Activated CD4-positive, alpha-beta memory T cell treated with anti-CD3 and anti-CD28 coated beads, Interleukin-2, amount 10 ng/mL, durations not matched to agents 7 days and 5 days (primary cell): ENCODE measurements at regions not wholly inside any gene's neighbourhood (a gene's known extent, or its start where the extent isn't known, plus 50 kb on each side); places are given as distances from the start of the nearest gene placed in this dataset.

Source experiments
- CTCF ChIA-PET: fragments of 350-600 bp; sonication (Branson Sonifier 250); formaldehyde crosslinking; loops from one replicate; lab custom pipeline; 2021; ENCODE audit warnings: antibody characterized with exemption, inconsistent platforms; lab: Charles Lee
- POLR2A ChIA-PET: fragments of 350-600 bp; sonication (Branson Sonifier 250); formaldehyde crosslinking; loops from one replicate; lab custom pipeline; 2021; ENCODE audit warnings: antibody characterized with exemption; lab: Charles Lee
- DNase-seq: peaks from one replicate; pipeline ENCODE4 v3.0.0-alpha.2; 2020
- H3K27ac Mint-ChIP-seq: one replicate; pipeline ENCODE4 v1.8.0; 2021; ENCODE audit warnings: mild to moderate bottlenecking, mixed read lengths
- H3K27me3 Mint-ChIP-seq: one replicate; pipeline ENCODE4 v1.8.0; 2021; ENCODE audit warnings: mixed read lengths
- H3K36me3 Mint-ChIP-seq: one replicate; pipeline ENCODE4 v1.8.0; 2021; ENCODE audit warnings: low read depth, mixed read lengths
- H3K4me1 Mint-ChIP-seq: one replicate; pipeline ENCODE4 v1.8.0; 2021; ENCODE audit warnings: mixed read lengths
- H3K4me3 Mint-ChIP-seq: one replicate; pipeline ENCODE4 v1.8.0; 2021; ENCODE audit warnings: mild to moderate bottlenecking, mixed read lengths
- H3K9me3 Mint-ChIP-seq: one replicate; pipeline ENCODE4 v1.8.0; 2021; ENCODE audit warnings: mixed read lengths

GRCh38 chr11:70729949-70730348 is 331.6 kb downstream of the CTTN start:
- Mint-ChIP-seq H3K4me1 (no peaks in the 10 kb centered on the region), H3K27me3 (no peaks in the 10 kb centered on the region), H3K36me3 (no peaks in the 10 kb centered on the region), H3K9me3 (no peaks in the 10 kb centered on the region), H3K27ac (no peak overlapping the region), H3K4me3 (no peak overlapping the region)
- ChIA-PET CTCF (no interaction called here), POLR2A (no interaction called here)
- no peak for DNase-seq

GRCh38 chr11:70730411-70730810 is 332.1 kb downstream of the CTTN start:
- no peaks in the 10 kb centered on the region for H3K9me3 Mint-ChIP-seq
- no peaks in the 10 kb centered on the region for H3K36me3 Mint-ChIP-seq
- ChIA-PET CTCF (no interaction called here), POLR2A (no interaction called here)
- H3K4me3 Mint-ChIP-seq, result no peak overlapping the region
- H3K27ac Mint-ChIP-seq, result no peak overlapping the region
- DNase-seq, result no peak
- H3K27me3 Mint-ChIP-seq, result no peaks in the 10 kb centered on the region
- no peaks in the 10 kb centered on the region for H3K4me1 Mint-ChIP-seq

GRCh38 chr11:70731271-70732022 is 333.1 kb downstream of the CTTN start:
- Mint-ChIP-seq H3K4me3 (no peak overlapping the region), H3K4me1 (no peaks in the 10 kb centered on the region), H3K27ac (no peak overlapping the region), H3K9me3 (no peaks in the 10 kb centered on the region), H3K36me3 (no peaks in the 10 kb centered on the region), H3K27me3 (no peaks in the 10 kb centered on the region)
- no peak for DNase-seq
- POLR2A ChIA-PET, result no interaction called here
- CTCF ChIA-PET, result no interaction called here

DNA sequence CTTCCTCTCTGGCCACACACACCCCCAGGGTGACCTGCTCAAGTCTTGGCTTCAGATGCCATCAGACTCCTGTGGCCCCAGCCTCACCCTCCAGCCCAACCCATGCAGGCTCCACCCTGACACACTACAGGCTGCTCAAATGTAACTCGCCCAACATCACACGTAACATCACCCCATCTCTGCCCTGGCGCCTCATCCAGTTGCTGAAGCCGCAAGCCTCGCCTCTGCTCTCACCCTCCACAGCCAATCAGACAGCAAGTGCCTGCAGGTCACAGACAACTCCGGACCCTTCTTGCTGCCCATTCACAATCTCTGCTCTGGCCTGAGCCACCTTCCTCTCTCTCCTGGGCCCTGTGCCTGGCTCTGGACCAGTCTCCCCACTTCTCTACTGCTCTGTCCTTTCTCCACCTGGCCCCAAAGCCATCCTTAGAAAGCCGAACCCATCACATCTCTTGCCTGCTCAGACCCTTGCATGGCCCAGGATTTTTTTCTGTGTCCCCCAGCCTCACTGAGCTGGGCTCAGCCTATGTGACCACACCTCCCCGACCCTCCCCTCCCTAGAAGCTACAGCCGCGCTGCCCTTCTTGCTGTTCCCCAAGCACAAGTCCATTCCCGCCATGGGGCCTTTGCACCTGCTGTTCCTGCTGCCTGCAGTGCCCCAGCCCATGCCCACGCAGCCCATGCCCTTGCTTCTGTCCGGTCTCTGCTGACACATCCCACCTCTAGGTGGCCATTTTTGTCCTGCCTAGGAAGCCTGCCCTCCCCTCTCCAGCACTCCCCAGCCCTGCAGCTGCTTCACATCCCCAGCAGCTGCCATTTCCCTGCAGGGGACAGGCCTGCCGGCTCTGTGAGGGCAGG is 333.9 kb downstream of the CTTN start:
- ChIA-PET CTCF (no interaction called here), POLR2A (no interaction called here)
- Mint-ChIP-seq H3K27ac (no peak overlapping the region), H3K27me3 (no peaks in the 10 kb centered on the region), H3K9me3 (no peaks in the 10 kb centered on the region), H3K4me1 (no peaks in the 10 kb centered on the region), H3K36me3 (no peaks in the 10 kb centered on the region), H3K4me3 (no peak overlapping the region)
- DNase-seq, result no peak

DNA sequence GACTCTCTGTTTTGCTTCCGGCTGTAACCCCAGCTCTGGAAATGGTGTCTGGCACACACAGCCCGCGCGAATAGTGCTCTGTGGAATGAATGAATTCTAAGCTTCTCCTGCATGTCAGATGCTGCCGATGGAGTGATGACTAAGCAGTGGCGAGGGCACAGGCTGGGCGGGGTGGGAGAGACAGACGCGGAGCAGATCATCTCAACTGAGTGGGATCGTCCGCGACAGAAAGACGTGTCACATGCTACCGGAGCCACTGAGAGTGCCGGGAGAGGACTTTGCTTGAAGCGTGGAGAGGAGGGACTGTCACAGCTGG is 334.5 kb downstream of the CTTN start:
- ChIA-PET POLR2A (no interaction called here), CTCF (no interaction called here)
- no peak for DNase-seq
- Mint-ChIP-seq H3K4me1 (no peaks in the 10 kb centered on the region), H3K36me3 (no peaks in the 10 kb centered on the region), H3K9me3 (no peaks in the 10 kb centered on the region), H3K27ac (no peak overlapping the region), H3K4me3 (no peak overlapping the region), H3K27me3 (no peaks in the 10 kb centered on the region)

DNA sequence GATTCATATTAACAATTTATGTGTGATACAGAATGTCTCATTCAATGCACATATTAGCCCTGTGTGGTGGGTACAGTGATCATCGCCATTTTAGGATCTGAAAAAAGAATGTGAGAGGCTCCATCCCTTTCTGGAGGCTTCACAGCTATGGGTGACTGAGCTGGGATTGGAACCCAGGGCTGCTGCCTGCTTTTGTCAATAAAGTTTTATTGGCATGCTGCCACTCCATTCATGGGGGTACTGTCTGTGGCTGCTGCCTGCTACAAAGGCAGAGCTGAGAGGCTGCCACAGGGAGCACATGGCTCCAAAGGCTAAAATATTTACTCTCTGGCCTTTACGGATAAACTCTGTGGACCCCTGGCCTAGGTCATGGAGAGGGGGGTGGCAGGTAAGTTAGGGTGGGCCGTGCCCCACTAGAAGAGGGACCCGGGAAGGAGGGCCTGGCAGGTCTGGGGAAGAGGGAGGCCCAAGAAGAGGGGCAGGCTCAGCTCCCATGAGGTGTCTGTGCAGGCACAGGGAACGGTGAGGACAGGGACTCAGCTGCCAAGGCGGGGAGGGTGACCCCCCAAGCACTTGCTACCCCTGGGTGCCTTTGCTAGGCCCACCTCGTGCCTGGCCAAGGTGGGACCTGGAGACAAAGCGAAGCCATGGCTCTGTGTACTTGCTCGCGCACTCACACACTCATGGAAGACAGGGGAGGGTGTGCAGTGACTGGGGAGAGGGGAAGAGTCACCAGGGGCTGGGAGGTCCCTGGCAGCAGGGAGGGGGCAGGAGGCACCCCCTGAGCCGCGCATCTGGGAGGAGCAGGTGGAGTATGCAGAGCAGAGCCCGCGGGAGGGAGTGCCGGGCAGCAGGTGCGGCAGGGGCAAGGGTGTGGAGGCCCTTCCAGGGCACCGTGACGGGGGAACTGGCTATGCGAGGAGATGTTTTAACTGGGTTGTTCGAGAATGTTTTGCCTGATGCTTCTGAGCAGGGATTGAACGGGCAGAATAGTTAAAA is 335.3 kb downstream of the CTTN start:
- Mint-ChIP-seq H3K4me1 (no peaks in the 10 kb centered on the region), H3K27me3 (no peaks in the 10 kb centered on the region), H3K4me3 (no peak overlapping the region), H3K9me3 (no peaks in the 10 kb centered on the region), H3K27ac (no peak overlapping the region), H3K36me3 (no peaks in the 10 kb centered on the region)
- no peak for DNase-seq
- CTCF ChIA-PET, result no interaction called here
- POLR2A ChIA-PET, result no interaction called here

GRCh38 chr11:70734379-70734778 is 336.1 kb downstream of the CTTN start:
- no peaks in the 10 kb centered on the region for H3K27me3 Mint-ChIP-seq
- ChIA-PET POLR2A (no interaction called here), CTCF (no interaction called here)
- H3K36me3 Mint-ChIP-seq, result no peaks in the 10 kb centered on the region
- DNase-seq, result no peak
- H3K27ac Mint-ChIP-seq, result no peak overlapping the region
- no peak overlapping the region for H3K4me3 Mint-ChIP-seq
- H3K4me1 Mint-ChIP-seq, result no peaks in the 10 kb centered on the region
- H3K9me3 Mint-ChIP-seq, result no peaks in the 10 kb centered on the region

DNA sequence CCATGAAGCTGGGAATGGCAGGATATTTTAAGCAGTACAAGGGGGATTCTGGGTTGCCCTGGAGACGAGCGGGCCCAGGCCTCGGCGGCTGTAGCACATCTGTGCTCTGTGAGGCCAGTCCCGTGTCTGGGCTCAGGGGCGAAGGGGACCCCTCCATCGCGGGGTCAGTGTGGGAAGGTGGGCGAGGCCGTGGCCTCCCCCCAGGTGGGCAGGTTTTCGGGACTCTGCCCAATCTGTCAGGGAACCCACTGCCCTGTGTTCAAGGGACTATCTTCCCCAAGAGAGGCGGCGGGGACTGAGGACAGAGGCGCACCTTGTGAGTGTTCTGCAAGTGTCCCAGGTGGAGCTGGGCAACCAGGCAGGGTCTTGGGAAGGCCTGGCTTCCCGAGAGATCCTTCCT is 336.6 kb downstream of the CTTN start:
- Mint-ChIP-seq H3K9me3 (no peaks in the 10 kb centered on the region), H3K27me3 (no peaks in the 10 kb centered on the region), H3K27ac (no peak overlapping the region), H3K4me3 (no peak overlapping the region), H3K4me1 (no peaks in the 10 kb centered on the region), H3K36me3 (no peaks in the 10 kb centered on the region)
- ChIA-PET CTCF (no interaction called here), POLR2A (no interaction called here)
- DNase-seq, result no peak

DNA sequence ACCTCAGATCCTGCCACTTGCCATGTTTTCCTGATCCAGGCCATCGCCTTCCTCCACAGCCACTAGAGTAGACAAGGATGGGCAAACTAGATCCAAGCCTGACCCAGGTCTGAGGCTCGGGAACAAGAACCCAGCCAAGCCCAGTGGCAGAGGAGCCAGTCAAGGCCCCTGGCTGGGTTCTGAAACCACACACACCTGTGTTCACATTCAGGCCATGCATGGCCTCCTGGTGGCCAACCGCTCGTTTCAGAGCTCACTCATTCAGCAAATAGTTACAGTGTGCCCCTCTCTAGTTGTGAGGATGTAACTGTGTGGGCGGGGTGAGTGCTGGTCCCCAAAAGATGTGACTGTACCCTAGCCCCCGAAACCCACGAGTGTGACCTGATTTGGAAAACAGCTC is 337.6 kb downstream of the CTTN start:
- no peak for DNase-seq
- H3K4me3 Mint-ChIP-seq, result no peak overlapping the region
- H3K4me1 Mint-ChIP-seq, result no peaks in the 10 kb centered on the region
- no peaks in the 10 kb centered on the region for H3K36me3 Mint-ChIP-seq
- no peaks in the 10 kb centered on the region for H3K9me3 Mint-ChIP-seq
- ChIA-PET CTCF (interaction anchor here (0.7 kb wide), 1 partner anchor 20 kb away, joined by 3 read pairs; no protein-coding TSS in a partner anchor), POLR2A (no interaction called here)
- no peaks in the 10 kb centered on the region for H3K27me3 Mint-ChIP-seq
- no peak overlapping the region for H3K27ac Mint-ChIP-seq

DNA sequence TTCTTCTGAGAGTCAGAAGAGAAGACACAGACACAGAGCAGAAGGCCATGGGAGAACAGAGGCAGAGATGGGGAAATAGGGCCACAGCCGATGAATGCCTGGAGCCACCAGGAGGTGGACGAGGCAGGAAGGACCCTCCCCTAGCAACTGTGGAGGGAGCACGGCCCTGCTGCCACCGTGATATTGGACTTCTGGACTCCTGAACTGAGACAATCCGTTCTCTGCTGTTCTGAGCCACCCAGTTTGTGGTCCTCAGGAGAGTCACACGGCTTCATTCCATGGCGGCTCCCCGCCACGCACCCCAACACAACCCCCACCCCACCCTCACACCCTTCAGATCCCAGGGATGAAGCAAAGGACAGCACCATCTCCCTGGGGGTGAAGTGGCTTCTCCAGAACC is 338.1 kb downstream of the CTTN start:
- POLR2A ChIA-PET, result no interaction called here

DNA sequence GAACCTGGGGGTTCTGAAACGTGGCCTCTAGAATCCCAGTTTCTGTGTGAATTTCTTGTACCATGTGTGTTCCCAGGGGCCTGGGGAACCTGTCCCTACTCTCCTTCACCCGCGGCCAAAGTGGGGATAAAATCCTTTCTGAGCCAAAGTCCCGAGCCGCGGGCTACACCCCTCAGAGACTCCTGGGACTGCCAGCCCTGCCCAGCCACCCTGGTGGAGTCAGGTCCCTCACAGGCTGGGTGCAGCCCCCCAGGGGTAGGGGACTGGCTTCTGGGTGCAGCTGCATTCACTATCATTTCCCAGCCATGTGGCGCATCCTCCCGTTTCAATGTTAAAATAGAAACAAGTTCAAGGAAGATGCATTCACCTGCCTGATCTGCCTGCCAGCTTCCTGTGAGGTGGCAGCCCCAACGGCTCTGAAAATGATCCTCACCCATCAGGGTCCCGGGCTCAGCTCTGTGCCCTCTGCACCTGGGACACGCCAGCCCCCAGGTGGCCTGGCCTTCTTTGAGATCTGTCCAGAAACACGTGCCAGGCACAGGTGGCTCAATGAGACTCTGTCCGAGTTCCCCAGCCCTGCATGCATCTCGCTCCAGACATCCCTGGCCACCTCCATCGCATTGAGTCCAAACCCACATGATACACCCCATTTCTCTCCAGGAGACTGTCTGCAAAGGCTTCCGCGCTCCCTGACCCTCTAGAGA is 338.8 kb downstream of the CTTN start:
- H3K4me3 Mint-ChIP-seq, result no peak overlapping the region
- H3K27ac Mint-ChIP-seq, result no peak overlapping the region
- H3K27me3 Mint-ChIP-seq, result no peaks in the 10 kb centered on the region
- H3K36me3 Mint-ChIP-seq, result no peaks in the 10 kb centered on the region
- H3K4me1 Mint-ChIP-seq, result no peaks in the 10 kb centered on the region
- DNase-seq, result no peak
- ChIA-PET POLR2A (no interaction called here), CTCF (no interaction called here)
- no peaks in the 10 kb centered on the region for H3K9me3 Mint-ChIP-seq

More for the DNA sequence above, 338.1 kb downstream of the CTTN start:
- H3K27ac Mint-ChIP-seq, result no peak overlapping the region
- H3K36me3 Mint-ChIP-seq, result no peaks in the 10 kb centered on the region
- no peaks in the 10 kb centered on the region for H3K9me3 Mint-ChIP-seq
- no peaks in the 10 kb centered on the region for H3K27me3 Mint-ChIP-seq
- CTCF ChIA-PET, result no interaction called here
- H3K4me1 Mint-ChIP-seq, result no peaks in the 10 kb centered on the region
- no peak for DNase-seq
- no peak overlapping the region for H3K4me3 Mint-ChIP-seq

- no peak overlapping the region for H3K27ac Mint-ChIP-seq
- ChIA-PET POLR2A (no interaction called here), CTCF (no interaction called here)
- H3K4me3 Mint-ChIP-seq, result no peak overlapping the region
- no peaks in the 10 kb centered on the region for H3K36me3 Mint-ChIP-seq
- no peak for DNase-seq
- peaks cover 2% of the 10 kb centered on the region for H3K27me3 Mint-ChIP-seq
- no peaks in the 10 kb centered on the region for H3K4me1 Mint-ChIP-seq
- no peaks in the 10 kb centered on the region for H3K9me3 Mint-ChIP-seq
Measured at GRCh38 chr11:70737816-70738630, 339.7 kb downstream of the CTTN start.
